ENCODE measurements at regions not wholly inside any gene's neighbourhood (a gene's known extent, or its start where the extent isn't known, plus 50 kb on each side); places are given as distances from the start of the nearest gene placed in this dataset.

DNA sequence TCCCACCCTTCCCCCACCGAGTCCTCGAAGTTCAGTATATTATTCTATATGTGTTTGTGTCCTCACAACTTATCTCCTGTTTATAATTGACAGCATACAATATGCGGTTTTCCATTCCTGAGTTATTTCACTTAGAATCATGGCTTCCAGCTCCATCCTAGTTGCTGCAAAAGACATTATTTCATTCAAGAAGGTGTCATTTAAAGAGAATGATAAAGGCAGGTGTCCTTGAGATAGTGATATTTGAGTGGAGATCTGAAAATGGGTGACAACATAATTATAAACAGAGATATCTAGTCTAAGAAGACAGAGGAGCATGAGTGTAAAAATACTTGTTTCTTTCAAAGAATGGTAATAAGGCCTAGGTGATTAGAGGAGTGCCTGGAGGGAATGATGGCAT, 876.8 kb downstream of the SLC6A15 start:
- TF ChIP-seq, protein P1, sequence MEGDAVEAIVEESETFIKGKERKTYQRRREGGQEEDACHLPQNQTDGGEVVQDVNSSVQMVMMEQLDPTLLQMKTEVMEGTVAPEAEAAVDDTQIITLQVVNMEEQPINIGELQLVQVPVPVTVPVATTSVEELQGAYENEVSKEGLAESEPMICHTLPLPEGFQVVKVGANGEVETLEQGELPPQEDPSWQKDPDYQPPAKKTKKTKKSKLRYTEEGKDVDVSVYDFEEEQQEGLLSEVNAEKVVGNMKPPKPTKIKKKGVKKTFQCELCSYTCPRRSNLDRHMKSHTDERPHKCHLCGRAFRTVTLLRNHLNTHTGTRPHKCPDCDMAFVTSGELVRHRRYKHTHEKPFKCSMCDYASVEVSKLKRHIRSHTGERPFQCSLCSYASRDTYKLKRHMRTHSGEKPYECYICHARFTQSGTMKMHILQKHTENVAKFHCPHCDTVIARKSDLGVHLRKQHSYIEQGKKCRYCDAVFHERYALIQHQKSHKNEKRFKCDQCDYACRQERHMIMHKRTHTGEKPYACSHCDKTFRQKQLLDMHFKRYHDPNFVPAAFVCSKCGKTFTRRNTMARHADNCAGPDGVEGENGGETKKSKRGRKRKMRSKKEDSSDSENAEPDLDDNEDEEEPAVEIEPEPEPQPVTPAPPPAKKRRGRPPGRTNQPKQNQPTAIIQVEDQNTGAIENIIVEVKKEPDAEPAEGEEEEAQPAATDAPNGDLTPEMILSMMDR (IDR thresholded peaks at IDR 0.05): no peak
- no peak for TF ChIP-seq POLR2A (IDR thresholded peaks at IDR 0.05)
